Activated T-helper 2 cell treated with anti-CD3 and anti-CD28 coated beads, Interferon-gamma antibody, Interleukin-2, Interleukin-4, amounts not matched to agents 10 μg/mL and 5 μg/mL and 100 μg/mL, durations not matched to agents 14 hours and 24 hours and 36 hours (primary cell): ENCODE measurements at regions not wholly inside any gene's neighbourhood (a gene's known extent, or its start where the extent isn't known, plus 50 kb on each side); places are given as distances from the start of the nearest gene placed in this dataset.

Source experiments
- DNase-seq: peaks from one replicate; pipeline ENCODE4 v3.0.0; 2021; ENCODE audit warnings: low spot score
- H3K27ac Mint-ChIP-seq: one replicate; pipeline ENCODE4 v1.8.0; 2021; ENCODE audit warnings: mixed read lengths
- H3K27me3 Mint-ChIP-seq: one replicate; pipeline ENCODE4 v1.8.0; 2021; ENCODE audit warnings: low read depth, mixed read lengths
- H3K36me3 Mint-ChIP-seq: one replicate; pipeline ENCODE4 v1.8.0; 2021; ENCODE audit warnings: low read depth, mixed read lengths
- H3K4me1 Mint-ChIP-seq: one replicate; pipeline ENCODE4 v1.8.0; 2021; ENCODE audit warnings: low read depth, mixed read lengths
- H3K4me3 Mint-ChIP-seq: one replicate; pipeline ENCODE4 v1.8.0; 2021; ENCODE audit warnings: low read depth, mild to moderate bottlenecking, moderate library complexity, mixed read lengths
- H3K9me3 Mint-ChIP-seq: one replicate; pipeline ENCODE4 v1.8.0; 2021; ENCODE audit warnings: mixed read lengths
- intact Hi-C: fragments of 100-400 bp; cut with micrococcal nuclease; formaldehyde crosslinking; loops from one replicate; pipeline ENCODE4 v1.15.1; 2023

GRCh38 chr13:74039154-74039553 lies 95.0 kb downstream of the KLF12 start:
- Mint-ChIP-seq H3K27ac (no peak overlapping the region), H3K4me1 (peaks cover 42% of the 10 kb centered on the region), H3K4me3 (no peak overlapping the region), H3K27me3 (no peaks in the 10 kb centered on the region), H3K36me3 (peaks cover 11% of the 10 kb centered on the region), H3K9me3 (no peaks in the 10 kb centered on the region)
- intact Hi-C loops: no loop called here
- no peak for DNase-seq

- Mint-ChIP-seq H3K27me3 (no peaks in the 10 kb centered on the region), H3K4me3 (no peak overlapping the region), H3K4me1 (peaks cover 39% of the 10 kb centered on the region), H3K27ac (no peak overlapping the region), H3K9me3 (no peaks in the 10 kb centered on the region), H3K36me3 (peaks cover 8% of the 10 kb centered on the region)
- no peak for DNase-seq
- intact Hi-C loops: no loop called here
These were observed 96.4 kb downstream of the KLF12 start for GRCh38 chr13:74037762-74038161.

DNA sequence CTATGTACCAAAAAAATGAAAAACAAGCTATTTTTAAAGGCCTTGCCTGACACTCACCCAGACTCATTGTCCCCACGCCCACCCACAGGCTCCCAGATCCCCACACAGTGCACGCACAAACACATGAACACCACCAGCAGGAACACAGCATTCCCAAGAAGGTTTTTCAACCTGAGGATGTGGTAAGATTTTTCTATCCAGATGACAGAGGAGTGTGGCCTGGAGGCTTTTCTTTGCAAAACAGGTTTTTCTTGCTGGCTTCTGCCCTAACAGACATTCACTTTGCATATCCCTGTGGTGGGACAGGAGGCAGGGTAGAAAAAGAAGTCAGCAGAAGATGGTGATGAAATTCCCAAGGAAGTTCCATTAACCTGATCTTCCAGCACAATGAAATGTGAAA lies 97.8 kb downstream of the KLF12 start:
- H3K4me3 Mint-ChIP-seq: no peak overlapping the region
- no peaks in the 10 kb centered on the region for H3K27me3 Mint-ChIP-seq

DNA sequence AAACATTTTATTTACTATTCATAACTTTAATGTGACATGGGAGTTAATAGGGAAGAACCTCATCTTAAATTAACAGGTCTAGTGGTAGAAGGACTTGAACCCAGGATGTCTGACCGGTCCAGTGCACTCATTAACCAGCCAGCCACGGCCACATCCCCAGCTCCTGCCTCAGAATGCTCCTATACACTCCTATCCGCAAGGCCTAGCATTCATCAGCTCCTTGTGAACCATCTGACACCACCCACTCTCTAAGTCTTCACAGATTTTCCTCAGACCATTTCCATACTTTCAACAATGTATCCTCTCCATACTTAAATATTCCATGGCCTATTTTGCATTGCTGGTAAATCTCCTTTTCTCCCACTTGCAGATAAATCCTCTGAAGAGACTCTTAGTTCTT lies 98.3 kb downstream of the KLF12 start:
- intact Hi-C loops: no loop called here
- Mint-ChIP-seq H3K27me3 (no peaks in the 10 kb centered on the region), H3K27ac (no peak overlapping the region), H3K36me3 (peaks cover 14% of the 10 kb centered on the region), H3K4me1 (peaks cover 37% of the 10 kb centered on the region), H3K9me3 (no peaks in the 10 kb centered on the region), H3K4me3 (no peak overlapping the region)
- DNase-seq: no peak

More for the DNA sequence above, 97.8 kb downstream of the KLF12 start:
- Mint-ChIP-seq H3K27ac (no peak overlapping the region), H3K4me1 (peaks cover 39% of the 10 kb centered on the region), H3K36me3 (peaks cover 11% of the 10 kb centered on the region), H3K9me3 (no peaks in the 10 kb centered on the region)
- intact Hi-C loops: no loop called here
- no peak for DNase-seq

DNA sequence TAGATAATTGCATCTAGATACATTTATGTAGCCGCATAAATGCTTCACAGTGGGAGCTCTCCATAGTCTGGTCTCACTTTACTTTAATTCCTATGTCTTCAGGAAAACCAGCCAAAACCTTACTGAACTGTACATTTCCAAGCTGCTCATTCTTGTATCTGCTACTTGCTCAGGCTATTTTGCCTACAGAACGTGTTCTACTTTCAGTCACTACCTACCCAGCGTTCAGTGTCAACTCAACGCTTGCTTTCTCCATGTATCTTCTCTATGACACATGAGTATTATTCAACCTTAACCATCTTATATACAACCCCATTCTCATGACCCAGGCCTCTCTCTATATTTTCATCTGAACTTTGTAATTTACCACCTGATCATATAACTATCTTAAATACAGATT lies 101.9 kb downstream of the KLF12 start:
- Mint-ChIP-seq H3K27me3 (no peaks in the 10 kb centered on the region), H3K9me3 (no peaks in the 10 kb centered on the region), H3K4me1 (peaks cover 30% of the 10 kb centered on the region), H3K36me3 (peaks cover 13% of the 10 kb centered on the region), H3K4me3 (no peak overlapping the region), H3K27ac (no peak overlapping the region)
- no peak for DNase-seq
- intact Hi-C loops: no loop called here

DNA sequence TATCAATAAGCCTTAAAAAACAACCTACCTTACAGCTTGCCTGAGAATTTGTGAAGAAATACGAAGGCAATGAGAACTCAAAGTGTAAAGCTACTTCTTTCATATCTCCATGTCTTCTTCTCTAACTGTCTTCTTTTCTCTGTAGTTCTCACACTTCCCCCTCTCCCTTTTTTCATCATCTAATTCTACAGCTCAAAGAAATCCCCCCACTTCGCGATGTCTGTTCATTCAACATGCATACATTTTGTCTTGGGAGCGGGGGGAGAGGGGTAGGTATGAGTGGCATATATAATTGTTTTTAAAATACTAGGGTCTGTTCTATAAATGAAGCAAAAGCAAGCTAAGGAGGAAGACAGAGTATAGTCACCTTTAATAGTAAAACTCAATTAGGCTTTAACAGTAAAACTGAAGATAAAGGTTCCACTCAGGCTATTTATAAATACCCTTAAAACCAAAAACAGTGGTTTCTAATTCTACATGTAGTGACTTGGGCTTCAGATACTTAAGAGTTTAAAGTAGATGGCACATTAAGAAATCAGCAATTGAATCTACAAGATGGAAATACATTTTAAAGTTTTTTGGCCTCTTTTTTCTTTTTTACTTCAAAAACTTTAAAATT lies 106.9 kb downstream of the KLF12 start:
- Mint-ChIP-seq H3K4me1 (peaks cover 39% of the 10 kb centered on the region), H3K27me3 (no peaks in the 10 kb centered on the region), H3K36me3 (peaks cover 31% of the 10 kb centered on the region), H3K27ac (peak overlapping the region; percentile 9), H3K9me3 (peaks cover 15% of the 10 kb centered on the region), H3K4me3 (peak overlapping the region; percentile 11)
- intact Hi-C loops: loop anchor here (5.0 kb wide), 1 partner anchor 35 kb away; no protein-coding TSS in a partner anchor
- no peak for DNase-seq

- H3K4me1 Mint-ChIP-seq: peaks cover 38% of the 10 kb centered on the region
- peaks cover 20% of the 10 kb centered on the region for H3K9me3 Mint-ChIP-seq
- intact Hi-C loops: loop anchor here (5.0 kb wide), 1 partner anchor 36 kb away; no protein-coding TSS in a partner anchor
- peak; percentile 44 for DNase-seq
- H3K36me3 Mint-ChIP-seq: peaks cover 36% of the 10 kb centered on the region
- no peaks in the 10 kb centered on the region for H3K27me3 Mint-ChIP-seq
- H3K4me3 Mint-ChIP-seq: peak overlapping the region; percentile 48
- H3K27ac Mint-ChIP-seq: peak overlapping the region; percentile 58
These were observed 107.5 kb downstream of the KLF12 start for GRCh38 chr13:74026753-74027152.

DNA sequence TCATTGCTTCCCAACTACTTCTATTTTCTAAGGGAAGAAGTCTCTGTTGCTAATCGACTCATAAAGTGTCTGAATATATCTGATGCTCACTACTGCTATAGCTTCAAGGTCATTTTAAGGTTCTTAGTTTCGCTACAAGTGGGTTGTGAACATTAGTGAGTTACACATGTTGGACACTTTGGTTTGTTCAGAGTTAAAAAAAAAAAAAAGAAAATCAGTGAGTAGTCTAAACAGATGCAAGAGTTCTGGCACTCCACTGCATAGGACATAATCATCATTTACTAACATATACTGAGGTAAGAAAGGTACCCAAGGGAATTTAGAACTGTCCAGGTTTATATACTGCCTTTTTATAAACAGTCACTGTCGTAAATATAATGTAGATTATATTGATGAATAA lies 108.8 kb downstream of the KLF12 start:
- no peak overlapping the region for H3K4me3 Mint-ChIP-seq
- H3K27me3 Mint-ChIP-seq: no peaks in the 10 kb centered on the region
- peaks cover 34% of the 10 kb centered on the region for H3K4me1 Mint-ChIP-seq
- H3K36me3 Mint-ChIP-seq: peaks cover 44% of the 10 kb centered on the region
- DNase-seq: no peak
- H3K9me3 Mint-ChIP-seq: peaks cover 26% of the 10 kb centered on the region
- intact Hi-C loops: loop anchor here (5.0 kb wide), 1 partner anchor 37 kb away; no protein-coding TSS in a partner anchor
- no peak overlapping the region for H3K27ac Mint-ChIP-seq

DNA sequence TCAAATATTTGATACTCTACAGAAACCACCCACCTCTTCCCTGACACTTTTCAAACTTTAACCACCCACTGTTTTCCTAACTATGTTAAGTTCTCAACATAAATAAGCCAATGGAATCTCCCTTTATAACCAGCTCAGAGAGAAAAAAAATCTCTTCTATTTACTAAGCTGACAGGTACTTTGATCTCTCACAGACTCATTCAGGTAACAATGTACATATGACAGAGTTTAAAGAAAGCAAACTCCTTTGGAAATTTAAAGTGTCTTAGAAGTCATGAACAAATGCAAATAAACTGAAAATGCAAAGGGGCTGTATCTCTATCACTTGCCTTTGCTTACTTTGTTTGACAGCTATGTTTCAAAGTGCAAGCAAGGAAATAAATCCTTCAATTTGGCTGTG lies 109.3 kb downstream of the KLF12 start:
- no peak for DNase-seq
- intact Hi-C loops: loop anchor here (5.0 kb wide), 1 partner anchor 37 kb away; no protein-coding TSS in a partner anchor
- H3K27ac Mint-ChIP-seq: no peak overlapping the region
- no peaks in the 10 kb centered on the region for H3K27me3 Mint-ChIP-seq
- peaks cover 48% of the 10 kb centered on the region for H3K36me3 Mint-ChIP-seq
- peaks cover 26% of the 10 kb centered on the region for H3K9me3 Mint-ChIP-seq
- peaks cover 33% of the 10 kb centered on the region for H3K4me1 Mint-ChIP-seq
- no peak overlapping the region for H3K4me3 Mint-ChIP-seq

GRCh38 chr13:74024314-74024713 lies 109.9 kb downstream of the KLF12 start:
- DNase-seq: no peak
- intact Hi-C loops: no loop called here
- peaks cover 26% of the 10 kb centered on the region for H3K9me3 Mint-ChIP-seq
- H3K4me3 Mint-ChIP-seq: no peak overlapping the region
- H3K36me3 Mint-ChIP-seq: peaks cover 48% of the 10 kb centered on the region
- peaks cover 30% of the 10 kb centered on the region for H3K4me1 Mint-ChIP-seq
- H3K27me3 Mint-ChIP-seq: no peaks in the 10 kb centered on the region
- H3K27ac Mint-ChIP-seq: no peak overlapping the region

DNA sequence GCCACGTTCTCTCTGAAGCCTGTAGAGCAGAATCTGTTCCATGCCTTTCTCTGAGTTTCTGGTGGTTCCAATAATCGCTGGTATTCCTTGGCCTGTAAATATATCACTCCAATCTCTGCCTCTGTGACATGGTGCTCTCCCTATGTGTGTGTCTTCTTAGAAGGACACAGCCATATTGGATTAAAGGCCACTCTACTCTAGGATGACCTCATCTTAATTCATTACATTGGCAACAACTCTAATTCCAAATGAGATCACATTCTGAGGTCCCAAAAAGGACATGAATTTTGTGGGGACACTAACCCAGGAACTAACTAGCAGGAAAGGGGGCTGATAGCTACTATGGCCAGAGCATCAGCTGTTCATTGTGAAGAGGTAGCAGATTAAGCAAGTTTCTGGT lies 110.7 kb downstream of the KLF12 start:
- H3K4me3 Mint-ChIP-seq: no peak overlapping the region
- no peaks in the 10 kb centered on the region for H3K27me3 Mint-ChIP-seq
- H3K4me1 Mint-ChIP-seq: peaks cover 30% of the 10 kb centered on the region
- intact Hi-C loops: no loop called here
- no peak for DNase-seq
- H3K9me3 Mint-ChIP-seq: peaks cover 26% of the 10 kb centered on the region
- H3K27ac Mint-ChIP-seq: no peak overlapping the region
- H3K36me3 Mint-ChIP-seq: peaks cover 48% of the 10 kb centered on the region

DNA sequence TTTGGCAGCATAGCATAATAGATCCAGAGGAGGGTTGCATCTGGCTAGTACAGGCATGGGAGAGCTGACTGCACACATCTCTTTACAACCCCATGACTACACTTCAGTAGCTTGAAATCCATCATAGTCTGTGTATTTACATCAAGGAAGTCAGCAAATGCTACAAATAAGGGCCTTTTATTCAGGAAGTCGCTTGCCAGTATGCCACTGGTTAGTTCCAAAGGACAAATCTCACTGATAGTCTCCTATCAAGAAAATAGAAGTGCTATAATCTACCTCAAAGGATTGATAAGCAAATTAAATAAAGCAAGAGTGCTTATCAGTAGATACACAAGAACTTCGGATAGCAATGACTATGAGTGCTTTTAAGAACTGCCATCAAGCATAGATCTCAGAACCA lies 112.7 kb downstream of the KLF12 start:
- no peak overlapping the region for H3K4me3 Mint-ChIP-seq
- peaks cover 23% of the 10 kb centered on the region for H3K4me1 Mint-ChIP-seq

DNA sequence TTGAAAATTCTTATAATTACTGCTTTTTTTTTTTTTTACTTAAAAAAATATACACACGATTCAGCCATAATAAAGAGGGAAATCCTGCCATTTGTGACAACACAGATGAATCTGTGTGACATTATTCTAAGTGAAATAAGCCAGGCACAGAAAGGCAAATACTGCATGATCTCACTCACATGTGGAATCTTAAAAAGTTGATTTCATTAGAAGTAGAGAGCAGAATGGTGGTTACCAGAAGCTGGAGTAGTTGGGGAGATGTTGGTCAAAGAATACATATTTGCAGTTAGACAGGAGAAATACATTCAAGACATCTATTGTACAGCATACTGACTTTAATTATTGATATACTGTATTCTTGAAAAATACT lies 116.2 kb downstream of the KLF12 start:
- Mint-ChIP-seq H3K4me3 (no peak overlapping the region), H3K27ac (no peak overlapping the region), H3K36me3 (peaks cover 29% of the 10 kb centered on the region), H3K4me1 (peaks cover 9% of the 10 kb centered on the region), H3K27me3 (no peaks in the 10 kb centered on the region), H3K9me3 (peaks cover 19% of the 10 kb centered on the region)
- no peak for DNase-seq
- intact Hi-C loops: no loop called here

More for the DNA sequence above, 112.7 kb downstream of the KLF12 start:
- peaks cover 26% of the 10 kb centered on the region for H3K9me3 Mint-ChIP-seq
- DNase-seq: no peak
- no peak overlapping the region for H3K27ac Mint-ChIP-seq
- intact Hi-C loops: no loop called here
- H3K27me3 Mint-ChIP-seq: no peaks in the 10 kb centered on the region
- peaks cover 48% of the 10 kb centered on the region for H3K36me3 Mint-ChIP-seq
